ENCODE measurements at regions not wholly inside any gene's neighbourhood (a gene's known extent, or its start where the extent isn't known, plus 50 kb on each side); places are given as distances from the start of the nearest gene placed in this dataset.

DNA sequence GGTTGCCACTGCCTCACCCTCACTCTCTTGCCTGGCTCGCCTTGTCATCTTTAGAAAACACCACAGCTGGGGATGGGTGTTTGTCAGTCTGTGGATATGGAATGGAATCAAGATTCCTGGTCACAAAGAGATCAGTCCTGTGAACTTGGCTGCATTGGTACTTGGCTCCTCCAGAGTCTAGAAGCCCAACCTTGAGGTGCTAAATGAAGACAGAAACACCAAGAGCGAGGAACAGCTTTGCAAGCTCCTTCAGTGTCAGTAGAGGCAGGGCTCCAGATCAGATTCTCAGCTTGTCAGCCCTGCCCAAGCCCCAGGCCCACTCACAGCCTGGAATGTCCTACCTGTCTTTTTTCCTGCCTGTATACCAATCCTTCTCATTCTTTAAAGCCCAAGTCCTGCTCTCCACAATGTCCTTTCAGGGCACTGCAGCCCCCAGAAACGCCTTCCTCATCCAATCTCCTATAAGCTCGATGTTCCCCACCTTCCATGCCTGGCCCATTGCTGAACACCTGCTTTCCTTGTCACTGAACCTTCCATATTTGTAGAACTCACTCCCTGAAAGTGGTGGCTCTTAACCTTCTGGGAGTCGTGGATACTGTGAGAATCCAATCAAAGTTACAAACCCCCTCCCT, 188.9 kb downstream of the BCR start:
- intact Hi-C loops (cut with DNase I; ENCODE audit: low total_unique reads): no loop called here
- TF ChIP-seq, protein P1, sequence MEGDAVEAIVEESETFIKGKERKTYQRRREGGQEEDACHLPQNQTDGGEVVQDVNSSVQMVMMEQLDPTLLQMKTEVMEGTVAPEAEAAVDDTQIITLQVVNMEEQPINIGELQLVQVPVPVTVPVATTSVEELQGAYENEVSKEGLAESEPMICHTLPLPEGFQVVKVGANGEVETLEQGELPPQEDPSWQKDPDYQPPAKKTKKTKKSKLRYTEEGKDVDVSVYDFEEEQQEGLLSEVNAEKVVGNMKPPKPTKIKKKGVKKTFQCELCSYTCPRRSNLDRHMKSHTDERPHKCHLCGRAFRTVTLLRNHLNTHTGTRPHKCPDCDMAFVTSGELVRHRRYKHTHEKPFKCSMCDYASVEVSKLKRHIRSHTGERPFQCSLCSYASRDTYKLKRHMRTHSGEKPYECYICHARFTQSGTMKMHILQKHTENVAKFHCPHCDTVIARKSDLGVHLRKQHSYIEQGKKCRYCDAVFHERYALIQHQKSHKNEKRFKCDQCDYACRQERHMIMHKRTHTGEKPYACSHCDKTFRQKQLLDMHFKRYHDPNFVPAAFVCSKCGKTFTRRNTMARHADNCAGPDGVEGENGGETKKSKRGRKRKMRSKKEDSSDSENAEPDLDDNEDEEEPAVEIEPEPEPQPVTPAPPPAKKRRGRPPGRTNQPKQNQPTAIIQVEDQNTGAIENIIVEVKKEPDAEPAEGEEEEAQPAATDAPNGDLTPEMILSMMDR (IDR thresholded peaks at IDR 0.05): no peak
- TF ChIP-seq POLR2A (IDR thresholded peaks at IDR 0.05): no peak
- peak; percentile 3 to 52 for DNase-seq (ENCODE audit: low spot score in 2 of 2)
- H3K4me3 ChIP-seq (ENCODE audit: low read depth, poor library complexity, severe bottlenecking): no peak overlapping the region
- 79 to 86% methylated on average over 5 of the region's 5 CpGs for WGBS, 2 donors

Data from lower leg skin (tissue), 4 donors.